ENCODE measurements at regions not wholly inside any gene's neighbourhood (a gene's known extent, or its start where the extent isn't known, plus 50 kb on each side); places are given as distances from the start of the nearest gene placed in this dataset.

GRCh38 chrX:79588233-79588632 lies 221.1 kb upstream of the ITM2A start:
- TF ChIP-seq CTCF (IDR thresholded peaks at IDR 0.05), result no peak
- no peak for TF ChIP-seq POLR2A (IDR thresholded peaks at IDR 0.05)

All from Peyer's patch (tissue), 4 donors.